NCI-H2196 (cell line): ENCODE measurements at regions not wholly inside any gene's neighbourhood (a gene's known extent, or its start where the extent isn't known, plus 50 kb on each side); places are given as distances from the start of the nearest gene placed in this dataset.

Source experiments
- DNase-seq: peaks from one replicate; lab custom pipeline; 2025; ENCODE audit not compliant: unreplicated experiment; lab: John Stamatoyannopoulos, UW

DNA sequence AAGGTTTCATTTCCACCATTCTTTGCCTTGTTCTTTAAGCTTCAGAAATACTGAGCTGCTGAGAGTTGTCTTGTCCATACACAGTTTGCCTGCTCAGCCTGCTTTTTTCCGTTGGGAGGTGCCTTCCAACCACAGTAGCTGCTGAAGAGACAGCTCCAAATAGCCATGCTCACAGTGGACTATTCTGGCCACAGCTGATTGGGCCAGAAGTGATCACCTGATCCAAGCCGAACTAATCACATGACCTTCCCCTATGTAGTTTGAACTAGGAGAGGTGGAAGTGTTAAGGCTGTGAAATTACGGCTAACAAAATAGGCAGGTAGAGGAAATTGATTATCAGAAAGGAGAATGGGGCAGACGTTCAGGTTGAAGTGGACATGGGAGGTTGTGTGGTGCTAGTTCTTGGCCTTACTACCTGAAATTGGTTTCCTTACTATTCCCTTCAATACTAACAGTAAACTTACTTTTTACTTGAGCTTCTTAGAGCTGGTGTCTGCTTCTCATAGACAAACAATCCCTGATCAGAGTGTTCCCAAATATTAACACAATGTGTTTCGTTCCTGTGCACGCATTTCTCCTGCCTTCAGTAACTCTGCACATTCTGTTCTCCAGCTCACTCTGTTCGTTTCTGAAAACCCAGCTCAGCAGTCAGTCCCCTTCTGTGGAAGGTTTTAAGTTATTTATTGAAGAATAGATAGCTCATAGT, 136.1 kb downstream of the RWDD3 start:
- no peak for DNase-seq

DNA sequence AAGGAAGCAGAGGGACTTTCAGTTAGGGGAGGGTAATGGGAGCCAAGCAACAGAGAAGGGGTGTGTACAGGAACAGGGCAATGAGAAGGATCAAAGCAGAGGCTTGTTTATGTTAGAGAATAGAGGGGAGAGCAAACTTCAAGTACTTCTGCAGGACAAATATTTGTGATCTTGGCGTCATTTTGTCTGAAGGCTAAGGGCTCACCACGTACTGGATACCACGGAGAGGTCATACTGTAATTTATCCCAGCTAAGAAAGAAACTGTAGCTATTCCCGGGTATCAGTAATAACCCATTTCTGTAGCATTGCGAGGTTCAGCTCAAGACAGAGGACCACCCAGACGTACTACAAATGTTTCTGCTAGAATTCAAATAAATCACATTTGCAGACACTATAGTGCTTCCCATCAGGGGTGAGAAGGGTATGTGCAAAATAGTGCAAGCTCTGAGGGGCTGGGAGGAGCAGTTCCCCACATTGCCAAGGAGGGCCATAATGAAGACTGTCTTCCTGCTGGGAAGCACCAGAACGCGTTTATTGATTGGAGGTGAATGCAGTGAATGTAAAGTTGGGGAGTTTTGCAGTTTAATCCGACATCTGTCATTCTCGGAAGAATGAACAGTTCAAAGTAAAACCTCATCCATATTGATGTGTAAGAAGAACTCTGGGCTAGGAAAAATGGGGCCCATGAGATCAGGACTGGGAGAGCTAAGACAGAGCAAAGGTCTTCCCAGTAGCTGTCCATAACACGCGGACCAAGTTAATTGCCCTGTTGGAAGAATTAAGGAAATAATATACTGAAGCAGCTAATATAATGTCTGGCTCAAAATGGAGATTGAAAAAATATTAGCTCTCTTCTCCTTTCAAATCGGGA, 136.9 kb downstream of the RWDD3 start:
- DNase-seq: no peak

DNA sequence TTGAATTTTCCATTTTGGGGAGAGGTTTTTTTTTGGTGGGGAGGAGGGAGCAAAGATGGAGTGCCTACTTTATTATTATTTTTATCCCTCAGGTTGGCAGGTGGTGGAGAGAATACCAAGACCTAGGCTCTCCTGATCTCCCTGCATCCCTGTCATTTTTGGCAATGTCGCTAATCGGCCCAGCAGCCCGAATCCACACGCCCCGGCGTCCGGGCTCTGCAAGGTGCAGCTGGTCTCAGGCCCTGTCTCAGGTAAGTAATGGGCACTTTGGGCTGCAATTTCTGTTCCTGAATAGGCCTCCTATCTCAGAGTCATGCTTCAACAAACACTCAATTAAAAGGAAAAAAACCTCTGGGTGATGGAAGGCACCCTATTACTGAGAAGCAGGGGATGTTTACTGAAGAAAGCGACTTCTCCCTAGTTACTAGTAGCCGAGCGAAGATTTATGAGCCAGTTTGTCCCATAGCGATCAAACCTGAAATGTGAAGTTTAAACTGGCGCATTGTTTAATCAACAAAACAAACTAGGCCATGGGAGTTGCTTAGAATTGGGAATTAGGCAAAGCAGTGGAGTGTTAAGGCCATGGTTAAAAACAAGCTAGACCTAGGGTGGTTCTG, 137.8 kb downstream of the RWDD3 start:
- no peak for DNase-seq

DNA sequence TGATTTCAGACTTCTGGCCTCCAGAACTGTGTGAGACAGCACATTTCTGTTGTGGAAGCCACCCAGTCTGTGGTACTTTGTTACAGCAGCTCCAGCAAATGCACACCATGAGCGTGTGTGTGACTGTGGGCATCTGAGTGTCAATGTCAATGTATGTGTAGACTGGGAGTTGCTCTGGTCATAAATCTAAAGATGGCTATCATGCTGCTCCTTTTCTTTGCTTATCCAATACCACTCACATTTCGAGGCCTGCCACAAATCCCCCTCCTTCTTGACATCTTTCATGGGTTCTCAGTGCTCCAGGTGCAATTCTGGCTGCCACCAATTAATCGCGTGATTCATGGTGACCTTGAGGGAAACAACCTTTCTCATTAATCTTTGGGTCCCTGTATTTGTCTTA, 141.2 kb downstream of the RWDD3 start:
- DNase-seq: no peak

DNA sequence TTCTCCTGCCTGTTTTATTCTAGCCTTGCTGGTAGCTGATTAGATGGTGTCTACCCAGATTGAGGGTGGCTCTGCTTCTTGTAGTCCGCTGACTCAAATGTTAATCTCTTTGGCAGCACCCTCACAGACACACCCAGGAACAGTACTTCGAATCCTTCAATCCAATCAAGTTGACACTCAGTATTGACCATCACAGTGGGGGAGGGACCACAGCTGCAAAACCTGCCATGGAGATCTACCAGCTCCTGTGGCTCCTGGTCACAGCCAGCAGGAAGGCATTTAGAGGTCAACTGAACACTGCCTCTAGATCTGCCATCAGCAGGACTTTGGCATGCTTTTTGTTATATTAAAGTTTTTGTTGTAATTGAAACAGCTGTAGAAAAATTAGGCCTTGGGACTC, 146.9 kb downstream of the RWDD3 start:
- no peak for DNase-seq

DNA sequence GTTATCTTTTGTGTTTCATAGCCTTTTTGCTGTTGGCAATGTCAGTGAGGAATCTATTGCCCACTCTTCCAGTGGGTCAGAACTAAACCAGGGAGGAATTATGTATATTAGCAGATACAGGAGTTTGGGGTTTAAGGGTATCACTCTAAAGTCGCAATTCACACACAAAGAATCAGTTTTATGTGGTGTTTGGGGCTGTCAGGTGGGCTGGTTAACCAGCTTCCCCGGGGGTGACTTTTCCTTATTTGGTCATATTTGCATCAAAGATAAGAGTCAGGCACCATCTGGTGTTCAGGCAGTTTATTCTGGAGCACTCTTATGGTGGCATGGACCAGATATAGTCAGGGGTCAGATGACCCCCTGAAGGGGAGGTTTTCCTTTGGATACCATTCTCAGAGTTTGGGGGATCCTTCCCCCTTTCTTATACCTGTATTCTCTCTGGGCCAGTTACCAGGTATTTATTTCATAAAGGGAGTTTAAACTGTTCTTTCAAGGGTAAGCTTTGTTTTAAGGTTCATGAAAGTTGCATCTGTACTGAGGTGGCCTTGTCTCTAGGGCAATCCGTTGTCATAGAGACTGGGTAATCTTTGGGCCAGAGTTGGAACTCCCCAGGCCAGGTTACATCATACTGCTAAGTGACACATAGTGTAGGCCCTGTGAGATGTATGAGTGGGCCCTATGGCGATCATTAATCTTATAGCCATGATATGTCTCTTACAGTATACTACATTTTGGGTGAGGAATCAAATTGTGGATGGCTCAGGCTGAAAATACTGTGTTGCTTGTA, 148.2 kb downstream of the RWDD3 start:
- no peak for DNase-seq

DNA sequence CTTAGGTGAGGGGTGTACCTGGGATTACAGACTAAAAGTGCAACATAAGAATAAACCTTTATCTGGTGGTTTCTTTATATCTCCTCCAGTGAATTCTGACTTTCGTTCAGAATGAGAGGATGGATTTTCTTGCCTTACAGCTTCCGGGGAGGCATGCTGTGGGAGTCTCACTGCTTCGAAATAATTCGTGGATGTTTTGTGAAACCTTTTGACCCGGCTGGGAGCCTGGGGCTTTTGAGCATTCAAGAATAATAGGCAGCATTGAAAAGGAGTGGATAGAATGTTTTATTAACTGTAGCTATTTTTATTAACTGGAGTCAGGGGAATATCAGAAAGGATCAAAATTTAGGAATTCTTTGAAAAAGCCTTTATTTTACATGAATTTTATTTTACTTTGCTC, 149.1 kb downstream of the RWDD3 start:
- DNase-seq: no peak

DNA sequence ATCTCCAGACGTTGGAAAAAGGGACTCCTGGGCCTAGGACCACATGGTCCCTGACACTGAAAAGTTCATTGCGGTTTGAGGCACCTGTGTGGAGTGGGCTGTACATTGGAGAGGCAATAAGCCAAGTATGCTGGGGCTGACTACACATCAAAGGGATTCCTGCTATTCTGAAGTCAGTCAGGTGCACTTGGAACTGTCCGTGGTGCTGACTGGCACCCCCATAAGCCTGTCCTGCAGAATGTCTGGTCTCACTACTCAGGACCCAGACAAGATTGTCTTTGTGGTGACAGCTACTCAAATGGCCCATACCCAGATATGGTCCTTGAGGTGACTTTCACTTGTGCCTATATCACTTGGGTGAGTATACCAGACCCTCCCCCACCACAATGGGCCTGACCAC, 150.6 kb downstream of the RWDD3 start:
- DNase-seq: no peak

DNA sequence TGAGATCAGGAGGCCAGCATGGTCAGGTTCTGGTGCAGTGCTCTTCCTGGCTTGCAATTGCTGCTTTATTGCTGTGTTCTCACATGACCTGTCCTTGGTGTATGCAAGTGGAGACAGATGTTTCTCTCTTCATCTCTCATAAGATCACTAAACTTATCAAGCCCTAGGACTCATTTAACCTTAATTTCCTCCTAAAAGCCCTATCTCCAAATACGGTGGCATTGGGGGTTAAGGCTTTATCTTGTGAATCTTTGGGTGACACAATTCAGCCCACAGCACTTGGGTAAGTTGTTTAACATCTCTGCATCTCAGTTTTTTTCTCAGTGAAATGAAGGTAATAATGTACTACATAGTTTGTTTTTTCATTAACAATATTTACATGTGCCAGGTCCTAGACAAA, 152.4 kb downstream of the RWDD3 start:
- DNase-seq: no peak

DNA sequence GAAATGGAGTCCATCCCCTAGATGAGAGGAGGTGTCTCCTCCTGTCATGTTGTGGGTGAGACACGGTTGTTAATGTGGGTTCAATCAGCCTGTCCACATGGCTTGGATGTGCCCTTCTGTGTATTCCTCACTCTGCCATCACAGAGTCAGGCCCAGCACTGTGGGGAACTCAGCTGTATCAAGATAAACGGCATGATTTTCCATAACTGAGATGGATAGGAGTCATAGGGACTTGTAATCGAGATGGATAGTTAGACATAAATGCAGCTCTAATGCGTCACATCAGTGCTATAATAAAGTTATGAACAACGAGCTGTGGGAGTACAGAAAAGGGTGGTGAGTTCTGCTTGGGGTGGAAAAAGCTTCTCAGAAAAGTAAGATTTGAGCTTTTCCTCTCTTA, 152.9 kb downstream of the RWDD3 start:
- DNase-seq: no peak

DNA sequence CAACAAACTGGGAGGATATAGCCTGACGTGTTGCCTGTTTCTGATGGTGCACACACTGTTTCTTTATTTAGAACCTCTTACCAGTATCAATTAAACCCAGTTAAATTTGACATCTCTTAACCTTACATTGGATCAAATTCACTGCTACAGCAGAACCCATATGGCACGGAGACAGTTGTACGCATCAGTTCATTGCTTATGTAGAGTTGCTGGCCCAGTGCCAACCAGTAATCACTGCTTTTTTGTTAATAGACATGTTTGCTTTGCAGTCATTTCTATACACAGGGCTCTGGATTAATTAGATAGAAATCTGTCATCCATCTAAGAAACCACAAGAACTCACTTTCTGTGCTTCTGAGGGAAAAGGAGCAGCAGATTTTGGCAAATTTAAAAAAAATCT, 154.0 kb downstream of the RWDD3 start:
- DNase-seq: no peak

DNA sequence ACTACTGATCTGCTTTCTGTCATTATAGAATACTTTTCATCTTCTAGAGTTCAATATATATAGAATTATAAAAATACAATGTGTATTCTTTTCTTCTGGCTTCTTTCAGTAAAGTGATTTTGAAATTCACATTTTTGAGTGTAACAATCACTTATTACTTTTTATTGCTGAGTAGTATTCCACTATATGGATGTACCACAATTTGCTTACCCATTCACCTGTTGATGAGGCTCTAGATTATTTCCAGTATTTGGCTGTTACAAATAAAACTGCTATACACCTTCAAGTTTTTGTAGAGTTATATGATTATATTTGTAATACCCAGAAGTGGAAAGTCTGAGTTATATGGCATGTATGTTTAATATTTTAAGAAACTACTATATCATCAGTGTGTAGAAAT, 159.4 kb downstream of the RWDD3 start:
- no peak for DNase-seq

DNA sequence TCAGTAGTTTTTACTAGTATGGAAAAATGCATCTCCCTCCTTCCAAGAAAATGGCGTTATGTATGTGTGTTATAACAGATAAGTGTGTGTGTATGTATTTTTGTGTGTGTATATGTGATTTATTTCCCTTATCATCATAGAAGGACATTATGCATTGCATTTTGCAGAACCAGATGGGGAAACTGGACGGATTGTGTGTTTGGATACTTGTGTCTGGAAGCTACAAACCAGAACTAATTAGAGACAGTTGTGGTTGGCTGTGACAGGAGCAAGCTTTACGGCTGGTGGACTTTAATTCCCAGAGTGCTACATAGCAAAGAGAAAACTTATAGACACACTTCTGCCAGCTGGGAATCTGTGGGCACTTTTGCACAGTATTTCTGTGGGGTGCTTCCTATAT, 162.5 kb downstream of the RWDD3 start:
- no peak for DNase-seq

DNA sequence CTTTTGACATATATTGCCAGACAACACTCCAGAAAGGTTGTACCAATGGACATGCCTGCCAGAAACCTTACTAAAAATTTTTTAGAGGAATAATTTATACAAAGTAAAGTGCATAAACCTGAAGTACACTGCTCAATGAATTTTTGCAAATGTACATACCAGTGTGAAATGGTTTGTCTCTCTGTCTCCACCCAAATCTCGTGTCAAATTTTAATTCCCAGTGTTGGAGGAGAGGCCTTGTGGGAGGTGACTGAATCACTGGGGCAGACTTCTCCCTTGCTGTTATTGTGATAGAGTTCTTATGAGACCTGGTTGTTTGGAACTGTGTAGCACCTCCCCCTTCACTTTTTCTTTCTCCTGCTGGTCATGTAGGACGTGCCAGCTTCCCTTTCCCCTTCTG, 168.8 kb downstream of the RWDD3 start:
- DNase-seq: no peak

DNA sequence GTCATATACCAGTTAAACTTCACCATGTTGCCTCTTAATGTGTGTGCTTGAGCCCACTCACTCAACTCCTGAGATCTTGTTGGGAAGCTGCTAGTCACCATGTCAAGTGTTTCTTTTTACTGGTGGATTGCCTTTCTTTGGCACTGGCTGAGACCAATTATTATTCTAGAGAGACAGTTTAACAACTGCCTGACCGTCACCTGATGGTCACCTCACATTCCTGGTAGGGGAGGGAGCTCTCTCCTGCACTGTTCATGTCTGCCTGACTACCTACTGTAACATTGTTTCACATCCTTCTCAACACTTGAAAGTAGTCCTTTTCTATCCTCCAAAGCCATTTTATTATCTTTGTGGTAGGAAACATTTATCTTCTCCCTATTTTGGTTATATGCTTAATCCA, 172.3 kb downstream of the RWDD3 start:
- DNase-seq: no peak

DNA sequence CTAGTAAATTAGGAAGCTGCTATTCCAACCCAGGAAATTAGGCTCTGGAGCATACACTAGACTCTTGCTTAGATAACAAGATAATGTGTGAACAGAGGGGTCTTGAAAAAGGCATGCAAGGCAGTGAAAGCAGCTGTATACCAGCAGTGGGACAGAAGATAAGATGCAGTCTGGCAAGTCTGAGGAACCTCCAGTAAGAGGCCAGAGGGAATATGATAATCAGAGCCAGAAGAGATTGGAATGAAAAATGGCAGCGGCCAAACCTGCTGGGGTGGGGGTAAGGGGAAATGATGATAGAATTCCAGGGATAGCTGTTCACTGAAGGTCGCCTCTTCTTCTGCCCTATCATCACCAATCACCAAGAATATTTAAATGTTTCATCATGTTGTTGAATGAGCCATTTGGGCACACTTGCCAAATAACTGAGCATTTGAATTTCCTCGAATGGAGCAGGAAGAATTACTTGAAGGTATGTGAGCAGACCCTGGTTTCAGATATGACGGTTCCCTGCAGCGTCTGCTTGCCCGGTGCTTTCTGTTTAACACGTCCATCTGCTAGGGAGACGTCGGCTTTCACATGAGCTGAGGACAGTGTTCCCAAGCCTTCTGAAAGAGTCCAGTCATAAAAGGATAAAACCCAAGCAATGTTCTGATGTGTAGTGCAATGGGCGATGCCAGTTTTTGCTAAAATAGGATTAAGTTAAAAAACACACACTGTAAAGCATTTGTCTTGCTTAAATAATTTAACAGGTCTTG, 173.3 kb downstream of the RWDD3 start:
- no peak for DNase-seq

DNA sequence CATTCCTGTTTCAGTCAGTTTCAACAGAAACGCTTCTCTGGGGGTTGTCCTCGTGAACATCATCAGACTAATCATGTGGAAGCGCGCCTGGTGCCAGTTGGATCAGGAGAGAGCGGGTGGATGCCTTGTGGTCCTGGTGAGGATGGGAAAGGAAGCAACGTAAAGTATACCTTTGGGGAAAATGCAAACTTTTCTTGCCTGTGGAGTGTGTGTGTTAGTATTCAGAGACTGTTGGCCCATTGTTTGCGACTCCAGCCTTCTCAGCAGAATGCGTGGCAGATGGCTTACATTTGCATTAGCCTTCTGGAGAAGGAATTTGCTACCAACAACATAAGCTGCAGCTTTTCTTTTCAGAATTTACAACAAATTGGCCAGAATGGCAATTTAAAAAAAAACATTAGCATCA, 173.9 kb downstream of the RWDD3 start:
- no peak for DNase-seq

DNA sequence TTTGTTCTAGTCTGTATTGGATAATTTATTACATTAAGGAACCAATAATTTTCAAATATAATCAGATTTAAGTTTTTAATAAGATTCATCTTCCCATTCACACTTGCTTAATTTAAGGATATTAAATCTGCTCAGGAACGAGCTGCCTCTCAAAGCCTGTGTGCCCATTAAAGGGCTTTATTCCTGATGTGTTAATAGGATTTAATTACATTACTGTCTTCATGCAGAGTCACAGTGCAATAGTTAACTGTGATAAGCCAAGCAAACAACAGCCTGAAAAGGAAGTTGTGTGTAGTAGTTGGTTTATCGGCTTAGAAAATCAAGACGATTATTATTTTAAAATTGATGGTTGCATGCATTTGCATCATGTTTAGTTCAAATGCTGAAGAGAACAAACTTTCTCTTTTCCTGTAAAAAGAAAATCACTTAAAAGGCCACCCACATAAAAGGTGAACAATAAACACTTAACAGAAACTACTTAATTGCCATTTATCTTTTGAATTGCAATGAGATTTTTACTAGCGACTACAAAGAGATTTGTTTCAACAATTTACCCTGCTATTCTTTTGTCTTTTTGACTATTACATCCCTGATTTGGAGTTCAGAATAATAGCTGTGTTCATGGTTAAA, 174.6 kb downstream of the RWDD3 start:
- no peak for DNase-seq

DNA sequence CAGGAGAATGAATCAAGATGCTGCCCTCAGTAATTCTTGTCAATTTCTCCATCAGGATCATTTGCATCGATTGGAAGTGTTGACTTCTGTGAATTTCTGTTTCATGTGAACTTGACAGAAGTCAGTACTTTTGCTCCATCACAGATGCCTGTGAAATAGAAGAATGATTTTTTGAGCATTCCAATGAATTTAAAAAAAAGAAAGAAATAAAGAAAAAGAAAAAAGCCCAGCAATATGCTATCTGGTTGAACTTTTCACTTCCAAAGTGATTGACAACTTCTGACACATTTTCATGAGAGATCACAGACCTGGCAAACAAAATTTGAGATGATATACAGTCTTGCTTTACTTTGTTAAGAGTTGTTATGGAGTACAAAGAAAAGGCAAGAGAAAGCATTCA, 175.3 kb downstream of the RWDD3 start:
- no peak for DNase-seq

DNA sequence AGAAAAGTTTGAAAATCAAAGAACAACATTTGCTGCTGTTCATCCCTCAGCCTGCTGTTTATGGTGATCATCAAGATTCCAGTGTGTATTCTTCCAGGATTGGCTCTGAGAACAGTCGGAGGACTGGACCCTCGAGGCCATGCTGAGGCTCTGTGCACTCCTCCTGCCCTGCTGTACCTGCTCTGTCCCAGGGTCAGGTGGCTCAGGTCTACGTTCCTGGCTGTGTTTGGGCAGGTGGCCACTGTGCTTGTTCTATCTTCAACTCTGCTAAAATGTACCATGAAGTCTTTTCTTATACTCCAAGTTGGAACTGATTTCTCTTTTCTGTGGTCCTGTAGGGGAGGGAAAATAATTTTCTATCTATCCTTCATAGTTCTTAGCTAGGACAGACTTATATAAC, 175.9 kb downstream of the RWDD3 start:
- no peak for DNase-seq
